ENCODE measurements at regions not wholly inside any gene's neighbourhood (a gene's known extent, or its start where the extent isn't known, plus 50 kb on each side); places are given as distances from the start of the nearest gene placed in this dataset.
"Not testable (repeated sequence)": the region's sequence is repeated elsewhere in the genome, so short reads cannot be mapped to it uniquely, and the experiment has no call there.

DNA sequence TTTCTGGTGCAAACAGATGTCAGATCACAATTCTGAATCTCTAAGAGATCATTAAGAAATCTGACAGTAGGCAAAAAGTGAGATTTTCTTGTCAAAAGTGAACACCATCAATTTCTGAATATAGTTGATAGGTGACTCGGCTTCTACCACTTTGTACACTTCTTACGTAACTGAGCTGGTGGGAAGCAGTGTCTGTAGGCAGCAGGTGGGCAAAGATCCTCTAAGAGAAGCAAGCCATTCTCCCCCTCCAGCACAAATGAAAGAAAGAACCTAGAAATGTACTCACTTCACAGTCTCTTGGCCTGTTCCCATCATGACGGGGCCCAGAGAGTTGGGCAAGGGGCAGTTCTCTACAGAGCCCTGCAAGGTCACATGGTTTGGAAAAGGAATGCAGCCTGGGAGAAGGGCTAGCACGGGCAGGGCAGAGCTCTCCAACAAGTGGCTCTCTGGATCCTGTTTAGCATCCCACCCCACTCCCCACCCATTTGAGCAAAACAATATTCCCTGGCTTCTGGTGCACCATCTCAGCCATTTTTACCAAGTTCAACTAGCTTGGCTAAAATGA lies 412.6 kb downstream of the LTN1 start:
- H3K9me3 Mint-ChIP-seq: peaks cover 4% of the 10 kb centered on the region
- Histone ChIP-seq H3K9me3 (ENCODE audit: low read depth) (no peaks in the 10 kb centered on the region), H4K20me1 (ENCODE audit: low read depth) (no peaks in the 10 kb centered on the region), H3K4me3 (no peak overlapping the region), H3K27ac (no peak overlapping the region), H2AFZ (replicated peaks) (peak overlapping the region; percentile 92), H3K4me1 (peaks cover 8% of the 10 kb centered on the region), H3K27me3 (no peaks in the 10 kb centered on the region), H3K4me2 (no peak overlapping the region), H3F3A (ENCODE audit: low read depth) (no peaks in the 10 kb centered on the region), H3K9ac (no peak overlapping the region), H3K79me2 (ENCODE audit: low read depth) (no peaks in the 10 kb centered on the region), H3K36me3 (no peaks in the 10 kb centered on the region)
- H3K4me1 Mint-ChIP-seq: peaks cover 3% of the 10 kb centered on the region
- TF ChIP-seq CTCF (IDR thresholded peaks at IDR 0.05): no peak
- TF ChIP-seq EZH2phosphoT487 (IDR thresholded peaks at IDR 0.05): no peak
- no peak for TF ChIP-seq EZH2 (IDR thresholded peaks at IDR 0.05)
- no peak overlapping the region for H3K4me3 Mint-ChIP-seq
- H3K27ac Mint-ChIP-seq: no peak overlapping the region
- DNase-seq (ENCODE audit: low spot score): peak; percentile 25
- H3K27me3 Mint-ChIP-seq (ENCODE audit: insufficient read depth, low read depth): peaks cover 4% of the 10 kb centered on the region
- H3K36me3 Mint-ChIP-seq: no peaks in the 10 kb centered on the region

DNA sequence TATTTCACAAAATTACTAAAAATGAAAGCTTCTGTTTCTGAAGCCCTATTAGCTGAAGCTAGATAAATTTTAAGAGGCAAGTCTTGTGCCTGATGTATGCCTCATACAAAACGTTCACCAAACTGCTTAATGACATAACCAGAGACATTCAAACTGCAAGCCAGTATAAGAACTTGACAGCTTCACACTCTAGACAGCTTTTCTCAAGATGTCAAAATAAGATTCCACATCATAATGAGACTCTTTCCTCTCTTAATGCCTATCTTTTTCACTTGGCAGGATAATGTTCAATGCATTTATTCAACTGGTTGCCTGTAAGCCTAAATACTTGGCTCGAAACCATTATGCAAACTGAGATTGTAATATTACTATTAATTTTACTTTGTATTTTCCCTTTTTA lies 424.0 kb downstream of the LTN1 start:
- no peaks in the 10 kb centered on the region for H3K4me1 ChIP-seq
- no peaks in the 10 kb centered on the region for H3K4me1 Mint-ChIP-seq
- H2AFZ ChIP-seq (replicated peaks): no peak overlapping the region
- no peak overlapping the region for H3K4me3 Mint-ChIP-seq
- no peak overlapping the region for H3K27ac Mint-ChIP-seq
- no peak overlapping the region for H3K9ac ChIP-seq
- H3K36me3 ChIP-seq: no peaks in the 10 kb centered on the region
- H3K9me3 ChIP-seq (ENCODE audit: low read depth): no peaks in the 10 kb centered on the region
- H3K79me2 ChIP-seq (ENCODE audit: low read depth): no peaks in the 10 kb centered on the region
- no peaks in the 10 kb centered on the region for H3K27me3 ChIP-seq
- H3K9me3 Mint-ChIP-seq: peaks cover 7% of the 10 kb centered on the region
- H3F3A ChIP-seq (ENCODE audit: low read depth): no peaks in the 10 kb centered on the region
- peaks cover 2% of the 10 kb centered on the region for H3K36me3 Mint-ChIP-seq
- no peak for DNase-seq (ENCODE audit: low spot score)
- H3K27me3 Mint-ChIP-seq (ENCODE audit: insufficient read depth, low read depth): no peaks in the 10 kb centered on the region
- H3K4me2 ChIP-seq: no peak overlapping the region
- H3K4me3 ChIP-seq: no peak overlapping the region
- TF ChIP-seq EZH2phosphoT487 (IDR thresholded peaks at IDR 0.05) (no peak), CTCF (IDR thresholded peaks at IDR 0.05) (no peak), EZH2 (IDR thresholded peaks at IDR 0.05) (no peak)
- no peaks in the 10 kb centered on the region for H4K20me1 ChIP-seq (ENCODE audit: low read depth)
- H3K27ac ChIP-seq: no peak overlapping the region

- not testable (repeated sequence) for H2AFZ ChIP-seq (replicated peaks); DNase-seq (ENCODE audit: low spot score); H3K4me3 Mint-ChIP-seq; H3K4me2 ChIP-seq; H3K36me3 ChIP-seq; H3K4me1 Mint-ChIP-seq; H3K27me3 Mint-ChIP-seq (ENCODE audit: insufficient read depth, low read depth); H3K79me2 ChIP-seq (ENCODE audit: low read depth); H3K27ac ChIP-seq; H3F3A ChIP-seq (ENCODE audit: low read depth); H3K36me3 Mint-ChIP-seq; H3K9me3 ChIP-seq (ENCODE audit: low read depth); H3K9ac ChIP-seq; H3K4me1 ChIP-seq; H4K20me1 ChIP-seq (ENCODE audit: low read depth); H3K27ac Mint-ChIP-seq; H3K27me3 ChIP-seq; H3K4me3 ChIP-seq
- H3K9me3 Mint-ChIP-seq: peaks cover 24% of the 10 kb centered on the region
These were observed 428.7 kb downstream of the LTN1 start for GRCh38 chr21:28563933-28564332.

- Histone ChIP-seq H3K27ac (no peak overlapping the region), H3K4me2 (no peak overlapping the region), H3F3A (ENCODE audit: low read depth) (no peaks in the 10 kb centered on the region), H2AFZ (replicated peaks) (no peak overlapping the region), H3K79me2 (ENCODE audit: low read depth) (no peaks in the 10 kb centered on the region), H3K9ac (no peak overlapping the region), H3K27me3 (no peaks in the 10 kb centered on the region), H4K20me1 (ENCODE audit: low read depth) (no peaks in the 10 kb centered on the region), H3K4me3 (no peak overlapping the region), H3K9me3 (ENCODE audit: low read depth) (no peaks in the 10 kb centered on the region), H3K4me1 (no peaks in the 10 kb centered on the region), H3K36me3 (no peaks in the 10 kb centered on the region)
- Mint-ChIP-seq H3K27me3 (ENCODE audit: insufficient read depth, low read depth) (no peaks in the 10 kb centered on the region), H3K4me1 (no peaks in the 10 kb centered on the region), H3K36me3 (peaks cover 5% of the 10 kb centered on the region), H3K27ac (no peak overlapping the region), H3K4me3 (no peak overlapping the region), H3K9me3 (peaks cover 24% of the 10 kb centered on the region)
- no peak for DNase-seq (ENCODE audit: low spot score)
- TF ChIP-seq CTCF (IDR thresholded peaks at IDR 0.05): no peak
- no peak for TF ChIP-seq EZH2phosphoT487 (IDR thresholded peaks at IDR 0.05)
- no peak for TF ChIP-seq EZH2 (IDR thresholded peaks at IDR 0.05)
These were observed 430.9 kb downstream of the LTN1 start for GRCh38 chr21:28561772-28562171.
